HUES6 (cell line): ENCODE measurements at regions not wholly inside any gene's neighbourhood (a gene's known extent, or its start where the extent isn't known, plus 50 kb on each side); places are given as distances from the start of the nearest gene placed in this dataset.
"Not testable (repeated sequence)": the region's sequence is repeated elsewhere in the genome, so short reads cannot be mapped to it uniquely, and the experiment has no call there.

Experiments used
- H3K27ac ChIP-seq: 2 replicates; pipeline ENCODE4 v1.7.0; 2013; ENCODE audit warnings: low read depth, mild to moderate bottlenecking, low read length, inconsistent platforms
- H3K27me3 ChIP-seq: 2 replicates; pipeline ENCODE4 v1.6.1; 2013; ENCODE audit warnings: low read length; ENCODE audit not compliant: control insufficient read depth, insufficient read depth
- H3K36me3 ChIP-seq: 2 replicates; pipeline ENCODE4 v1.6.1; 2013; ENCODE audit warnings: low read length; ENCODE audit not compliant: control insufficient read depth, insufficient read depth
- H3K4me1 ChIP-seq: 2 replicates; pipeline ENCODE4 v1.6.1; 2013; ENCODE audit warnings: low read length; ENCODE audit not compliant: control insufficient read depth, insufficient read depth
- H3K4me3 ChIP-seq: 2 replicates; pipeline ENCODE4 v1.5.1; 2013; ENCODE audit warnings: low read depth, low read length
- H3K9ac ChIP-seq: one replicate; pipeline ENCODE4 v1.6.1; 2013; ENCODE audit warnings: mild to moderate bottlenecking, low read length
- H3K9me3 ChIP-seq: 2 replicates; pipeline ENCODE4 v1.6.1; 2013; ENCODE audit warnings: low read depth, low read length; ENCODE audit not compliant: control insufficient read depth, insufficient read depth

DNA sequence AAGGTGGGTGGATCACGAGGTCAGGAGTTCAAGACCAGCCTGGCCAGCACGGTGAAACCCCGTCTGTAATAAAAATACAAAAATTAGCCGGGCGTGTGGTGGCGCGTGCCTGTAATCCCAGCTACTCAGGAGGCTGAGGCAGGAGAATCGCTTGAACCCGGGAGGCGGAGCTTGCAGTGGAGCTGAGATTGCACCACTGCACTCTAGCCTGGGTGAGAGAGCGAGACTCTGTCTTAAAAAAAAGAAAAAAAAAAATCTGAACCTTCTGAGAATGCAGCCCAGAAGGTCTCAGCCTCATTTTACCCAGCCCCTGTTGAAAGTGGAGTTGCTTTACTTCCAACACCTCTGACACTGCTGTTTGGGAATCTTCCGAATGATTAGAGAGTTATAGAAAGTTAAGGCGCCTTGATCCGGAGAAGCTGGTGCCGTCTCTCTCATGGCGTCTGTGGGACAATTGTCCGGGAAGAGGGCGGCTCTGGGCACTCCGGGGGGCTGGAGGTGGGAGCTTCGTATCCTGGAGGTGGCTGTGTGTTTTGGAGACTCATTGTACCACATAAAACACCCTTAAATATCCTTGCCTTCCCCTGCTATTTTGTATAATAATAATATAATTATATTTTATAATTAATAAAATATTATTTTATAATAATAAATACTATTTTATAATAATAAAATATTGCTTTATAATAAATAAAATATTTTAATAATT, 92.7 kb upstream of the PPP2R3B start:
- H3K9me3 ChIP-seq = peaks cover 2% of the 10 kb centered on the region
- no peak overlapping the region for H3K27ac ChIP-seq
- H3K4me3 ChIP-seq = no peak overlapping the region
- no peak overlapping the region for H3K9ac ChIP-seq
- no peaks in the 10 kb centered on the region for H3K36me3 ChIP-seq
- H3K27me3 ChIP-seq = peaks cover 4% of the 10 kb centered on the region; the same call in 1 of the 2 replicates
- peaks cover 14% of the 10 kb centered on the region for H3K4me1 ChIP-seq

DNA sequence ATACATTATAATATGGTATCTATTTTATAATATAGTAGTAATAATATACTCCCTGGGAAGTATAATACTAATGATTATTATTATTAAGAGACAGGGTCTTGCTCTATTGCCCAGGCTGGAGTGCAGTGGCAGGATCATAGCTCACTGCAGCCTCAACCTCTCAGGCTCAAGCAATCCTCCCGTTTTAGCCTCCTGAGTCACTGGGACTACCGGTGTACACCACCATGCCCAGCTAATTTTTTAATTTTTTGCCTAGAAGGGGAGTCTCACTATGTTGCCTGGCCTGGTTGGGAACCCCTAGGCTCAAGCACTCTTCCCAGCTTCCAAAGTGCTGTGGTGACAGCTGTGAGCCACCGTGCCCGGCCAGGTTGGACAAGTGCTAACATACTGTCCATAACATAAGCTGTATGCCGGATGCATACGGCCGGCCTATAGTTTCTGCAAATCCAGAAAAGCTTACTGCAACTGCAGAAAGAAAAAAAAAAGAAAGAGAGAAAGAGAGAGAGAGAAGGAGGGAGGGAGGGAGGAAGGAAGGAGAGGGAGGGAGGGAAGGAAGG, 94.2 kb upstream of the PPP2R3B start:
- peaks cover 4% of the 10 kb centered on the region; the same call in 1 of the 2 replicates for H3K27me3 ChIP-seq
- no peaks in the 10 kb centered on the region; the same call in 1 of the 2 replicates for H3K9me3 ChIP-seq
- peaks cover 12% of the 10 kb centered on the region for H3K4me1 ChIP-seq
- H3K27ac ChIP-seq = no peak overlapping the region
- no peak overlapping the region for H3K4me3 ChIP-seq
- no peaks in the 10 kb centered on the region for H3K36me3 ChIP-seq
- H3K9ac ChIP-seq = no peak overlapping the region

GRCh38 chrX:482192-482701, 95.5 kb upstream of the PPP2R3B start:
- no peak overlapping the region for H3K27ac ChIP-seq
- peaks cover 4% of the 10 kb centered on the region; the same call in 1 of the 2 replicates for H3K27me3 ChIP-seq
- peaks cover 3% of the 10 kb centered on the region; the same call in 1 of the 2 replicates for H3K9me3 ChIP-seq
- H3K4me3 ChIP-seq = no peak overlapping the region
- no peaks in the 10 kb centered on the region for H3K36me3 ChIP-seq
- peaks cover 5% of the 10 kb centered on the region; the same call in 1 of the 2 replicates for H3K4me1 ChIP-seq
- H3K9ac ChIP-seq = no peak overlapping the region

DNA sequence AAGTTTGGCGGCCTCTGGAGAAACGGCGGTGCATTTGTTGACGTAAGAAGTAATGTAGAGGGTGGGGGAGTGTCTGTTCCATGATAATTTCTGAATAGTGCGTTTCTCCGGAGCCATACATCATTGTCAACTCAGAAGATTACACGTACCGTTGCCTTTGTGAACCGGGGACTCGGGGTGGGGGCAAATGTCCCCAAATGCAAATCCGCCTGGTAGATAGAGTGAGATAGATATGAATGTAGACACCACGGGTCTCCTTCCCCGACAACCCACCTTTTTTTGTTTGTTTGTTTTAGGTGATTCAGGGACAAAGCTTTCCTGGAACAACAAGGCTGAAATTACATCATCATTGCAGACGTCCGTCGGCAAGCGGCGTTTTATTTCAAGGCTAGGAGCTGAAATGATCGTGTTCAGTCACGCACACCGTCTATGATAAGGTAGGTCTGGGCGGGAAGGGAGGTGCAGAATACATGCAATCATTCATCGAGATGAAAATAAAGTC, 96.0 kb upstream of the PPP2R3B start:
- H3K4me1 ChIP-seq = 0 out of 2 replicates have a peak, but pooled peaks cover 5% of the 10 kb centered on the region
- H3K4me3 ChIP-seq = no peak overlapping the region
- peaks cover 4% of the 10 kb centered on the region; the same call in 1 of the 2 replicates for H3K27me3 ChIP-seq
- H3K27ac ChIP-seq = no peak overlapping the region
- no peaks in the 10 kb centered on the region for H3K36me3 ChIP-seq
- H3K9ac ChIP-seq = no peak overlapping the region
- H3K9me3 ChIP-seq = peaks cover 3% of the 10 kb centered on the region; the same call in 1 of the 2 replicates

DNA sequence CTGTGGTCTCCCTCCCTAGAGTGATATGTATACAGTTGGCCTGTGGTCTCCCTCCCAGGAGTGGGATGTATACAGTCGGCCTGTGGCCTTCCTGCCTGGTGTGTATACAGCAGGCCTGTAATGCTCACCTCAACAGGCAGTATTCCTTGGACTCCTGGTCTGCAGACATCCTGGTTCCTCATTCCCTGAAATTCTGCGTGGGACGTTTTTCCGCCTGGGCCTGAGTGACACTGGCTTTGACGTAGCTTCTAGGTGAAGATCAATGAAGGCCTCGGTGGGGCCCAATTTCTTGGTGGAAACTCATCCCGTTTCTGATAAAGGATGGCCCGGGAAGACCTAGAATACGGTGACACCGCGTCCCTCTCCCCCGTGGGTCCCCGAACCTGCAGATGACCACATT, 98.7 kb upstream of the PPP2R3B start:
- Histone ChIP-seq H3K27ac (no peak overlapping the region), H3K27me3 (peaks cover 4% of the 10 kb centered on the region; the same call in 1 of the 2 replicates), H3K4me1 (0 out of 2 replicates have a peak, but pooled peaks cover 5% of the 10 kb centered on the region), H3K36me3 (no peaks in the 10 kb centered on the region), H3K9ac (no peak overlapping the region), H3K9me3 (peaks cover 3% of the 10 kb centered on the region; the same call in 1 of the 2 replicates), H3K4me3 (no peak overlapping the region)

GRCh38 chrX:486325-486724, 99.6 kb upstream of the PPP2R3B start:
- Histone ChIP-seq H3K9ac (no peak overlapping the region), H3K4me3 (no peak overlapping the region), H3K36me3 (no peaks in the 10 kb centered on the region), H3K9me3 (peaks cover 3% of the 10 kb centered on the region; the same call in 1 of the 2 replicates), H3K27ac (no peak overlapping the region), H3K27me3 (peaks cover 4% of the 10 kb centered on the region; the same call in 1 of the 2 replicates), H3K4me1 (0 out of 2 replicates have a peak, but pooled peaks cover 5% of the 10 kb centered on the region)

GRCh38 chrX:487836-488235, 101.1 kb upstream of the PPP2R3B start:
- H3K4me3 ChIP-seq = no peak overlapping the region

GRCh38 chrX:489820-490219, 103.1 kb upstream of the PPP2R3B start:
- Histone ChIP-seq H3K4me1 (no peaks in the 10 kb centered on the region), H3K9me3 (peaks cover 3% of the 10 kb centered on the region; the same call in 1 of the 2 replicates), H3K27ac (no peak overlapping the region), H3K9ac (no peak overlapping the region), H3K27me3 (no peaks in the 10 kb centered on the region), H3K36me3 (no peaks in the 10 kb centered on the region), H3K4me3 (no peak overlapping the region)

More at GRCh38 chrX:487836-488235, 101.1 kb upstream of the PPP2R3B start:
- Histone ChIP-seq H3K27ac (no peak overlapping the region), H3K36me3 (no peaks in the 10 kb centered on the region), H3K27me3 (no peaks in the 10 kb centered on the region), H3K4me1 (0 out of 2 replicates have a peak, but pooled peaks cover 2% of the 10 kb centered on the region), H3K9ac (no peak overlapping the region), H3K9me3 (peaks cover 3% of the 10 kb centered on the region; the same call in 1 of the 2 replicates)

- Histone ChIP-seq H3K36me3 (no peaks in the 10 kb centered on the region), H3K9me3 (no peaks in the 10 kb centered on the region), H3K4me1 (peaks cover 11% of the 10 kb centered on the region), H3K27ac (no peak overlapping the region), H3K9ac (no peak overlapping the region), H3K27me3 (peaks cover 29% of the 10 kb centered on the region), H3K4me3 (no peak overlapping the region)
Measured at GRCh38 chrX:497186-498014, 110.7 kb upstream of the PPP2R3B start.

- not testable (repeated sequence) for H3K9me3 ChIP-seq, H3K9ac ChIP-seq, H3K4me3 ChIP-seq, H3K36me3 ChIP-seq, H3K27ac ChIP-seq
- Histone ChIP-seq H3K27me3 (peaks cover 29% of the 10 kb centered on the region), H3K4me1 (peaks cover 11% of the 10 kb centered on the region)
Measured at GRCh38 chrX:498901-499300, 112.2 kb upstream of the PPP2R3B start.
